Testis (tissue), 2 donors: ENCODE measurements at regions not wholly inside any gene's neighbourhood (a gene's known extent, or its start where the extent isn't known, plus 50 kb on each side); places are given as distances from the start of the nearest gene placed in this dataset.

ENCODE experiments used
- DNase-seq: peaks from one replicate; pipeline ENCODE4 v3.0.0-alpha.2; 2019
- H3K27ac ChIP-seq, 2 donors: fragments of 200-600 bp; sonication (generic); one replicate each; pipeline ENCODE4 v1.5.1; 2019
- H3K27me3 ChIP-seq: fragments of 200-600 bp; sonication (generic); one replicate; pipeline ENCODE4 v1.5.1; 2019
- H3K36me3 ChIP-seq: fragments of 200-600 bp; sonication (generic); one replicate; pipeline ENCODE4 v1.5.1; 2017; ENCODE audit warnings: low read depth; ENCODE audit errors: missing control alignments
- H3K4me1 ChIP-seq: fragments of 200-600 bp; sonication (generic); one replicate; pipeline ENCODE4 v1.5.1; 2019
- H3K4me3 ChIP-seq, 2 donors: fragments of 200-600 bp; sonication (generic); one replicate each; pipeline ENCODE4 v1.5.1; 2017 to 2019
- H3K9me3 ChIP-seq: fragments of 200-600 bp; sonication (generic); one replicate; pipeline ENCODE4 v1.5.1; 2017
- POLR2A ChIP-seq: fragments of 450-650 bp; IDR thresholded peaks from one replicate; pipeline ENCODE4 v1.6.1; 2017; ENCODE audit warnings: antibody characterized with exemption, mild to moderate bottlenecking, moderate library complexity
- WGBS, 2 donors: methylation state at CpG; one replicate each; pipeline ENCODE4 v1.1.5; 2018; 5-methylcytosine and 5-hydroxymethylcytosine counted together
- intact Hi-C: fragments of 100-400 bp; cut with DNase I; formaldehyde crosslinking; loops from one replicate; pipeline ENCODE4 v1.15.1; 2023; ENCODE audit warnings: low total_unique reads
- TF ChIP-seq, protein P1 (sequence below), 3 experiments: fragments of 450-650 bp in 2 of 3; fragments of 200-600 bp in 1 of 3; sonication (generic) in 1 of 3; IDR thresholded peaks; one replicate each; pipeline ENCODE4 v1.5.1; 2016 to 2019; ENCODE audit warnings: antibody characterized with exemption in 3 of 3, mild to moderate bottlenecking in 2 of 3, moderate library complexity in 1 of 3

- Histone ChIP-seq H3K4me3 (no peak overlapping the region), H3K9me3 (no peaks in the 10 kb centered on the region), H3K36me3 (no peaks in the 10 kb centered on the region), H3K27me3 (no peaks in the 10 kb centered on the region), H3K4me1 (peaks cover 40% of the 10 kb centered on the region), H3K27ac (peak overlapping the region in 1 of 2 donors; percentile 54)
- DNase-seq: peak; percentile 54
- TF ChIP-seq POLR2A: no peak
- TF ChIP-seq, protein P1, sequence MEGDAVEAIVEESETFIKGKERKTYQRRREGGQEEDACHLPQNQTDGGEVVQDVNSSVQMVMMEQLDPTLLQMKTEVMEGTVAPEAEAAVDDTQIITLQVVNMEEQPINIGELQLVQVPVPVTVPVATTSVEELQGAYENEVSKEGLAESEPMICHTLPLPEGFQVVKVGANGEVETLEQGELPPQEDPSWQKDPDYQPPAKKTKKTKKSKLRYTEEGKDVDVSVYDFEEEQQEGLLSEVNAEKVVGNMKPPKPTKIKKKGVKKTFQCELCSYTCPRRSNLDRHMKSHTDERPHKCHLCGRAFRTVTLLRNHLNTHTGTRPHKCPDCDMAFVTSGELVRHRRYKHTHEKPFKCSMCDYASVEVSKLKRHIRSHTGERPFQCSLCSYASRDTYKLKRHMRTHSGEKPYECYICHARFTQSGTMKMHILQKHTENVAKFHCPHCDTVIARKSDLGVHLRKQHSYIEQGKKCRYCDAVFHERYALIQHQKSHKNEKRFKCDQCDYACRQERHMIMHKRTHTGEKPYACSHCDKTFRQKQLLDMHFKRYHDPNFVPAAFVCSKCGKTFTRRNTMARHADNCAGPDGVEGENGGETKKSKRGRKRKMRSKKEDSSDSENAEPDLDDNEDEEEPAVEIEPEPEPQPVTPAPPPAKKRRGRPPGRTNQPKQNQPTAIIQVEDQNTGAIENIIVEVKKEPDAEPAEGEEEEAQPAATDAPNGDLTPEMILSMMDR (IDR thresholded peaks at IDR 0.05): no peak
- WGBS, 2 donors: 65 to 73% methylated on average over 12 to 16 of the region's 16 CpGs
- intact Hi-C loops: no loop called here
These were observed 154.5 kb downstream of the ZFP36L2 start for GRCh38 chr2:43071599-43072550.

- Histone ChIP-seq H3K36me3 (no peaks in the 10 kb centered on the region), H3K27ac (peak overlapping the region in 1 of 2 donors; percentile 54), H3K4me3 (no peak overlapping the region), H3K4me1 (peaks cover 36% of the 10 kb centered on the region), H3K27me3 (no peaks in the 10 kb centered on the region), H3K9me3 (no peaks in the 10 kb centered on the region)
- TF ChIP-seq POLR2A: no peak
- TF ChIP-seq, protein P1 (IDR thresholded peaks at IDR 0.05): peak in 1 of 3 experiments; percentile 9
- intact Hi-C loops: no loop called here
- WGBS, 2 donors: 66 to 77% methylated on average over 15 of the region's 15 CpGs
- DNase-seq: no peak
These were observed 155.5 kb downstream of the ZFP36L2 start for GRCh38 chr2:43070676-43071502.

- H3K4me1 ChIP-seq: peaks cover 29% of the 10 kb centered on the region
- intact Hi-C loops: no loop called here
- no peaks in the 10 kb centered on the region for H3K36me3 ChIP-seq
- no peak for DNase-seq
- no peaks in the 10 kb centered on the region for H3K9me3 ChIP-seq
- 60 to 68% methylated on average over 2 to 3 of the region's 3 CpGs for WGBS, 2 donors
- no peak overlapping the region for H3K4me3 ChIP-seq
- TF ChIP-seq, protein P1 (IDR thresholded peaks at IDR 0.05): no peak
- TF ChIP-seq POLR2A: no peak
- H3K27ac ChIP-seq: no peak overlapping the region
- H3K27me3 ChIP-seq: no peaks in the 10 kb centered on the region
These were observed 156.4 kb downstream of the ZFP36L2 start for GRCh38 chr2:43070030-43070429.

DNA sequence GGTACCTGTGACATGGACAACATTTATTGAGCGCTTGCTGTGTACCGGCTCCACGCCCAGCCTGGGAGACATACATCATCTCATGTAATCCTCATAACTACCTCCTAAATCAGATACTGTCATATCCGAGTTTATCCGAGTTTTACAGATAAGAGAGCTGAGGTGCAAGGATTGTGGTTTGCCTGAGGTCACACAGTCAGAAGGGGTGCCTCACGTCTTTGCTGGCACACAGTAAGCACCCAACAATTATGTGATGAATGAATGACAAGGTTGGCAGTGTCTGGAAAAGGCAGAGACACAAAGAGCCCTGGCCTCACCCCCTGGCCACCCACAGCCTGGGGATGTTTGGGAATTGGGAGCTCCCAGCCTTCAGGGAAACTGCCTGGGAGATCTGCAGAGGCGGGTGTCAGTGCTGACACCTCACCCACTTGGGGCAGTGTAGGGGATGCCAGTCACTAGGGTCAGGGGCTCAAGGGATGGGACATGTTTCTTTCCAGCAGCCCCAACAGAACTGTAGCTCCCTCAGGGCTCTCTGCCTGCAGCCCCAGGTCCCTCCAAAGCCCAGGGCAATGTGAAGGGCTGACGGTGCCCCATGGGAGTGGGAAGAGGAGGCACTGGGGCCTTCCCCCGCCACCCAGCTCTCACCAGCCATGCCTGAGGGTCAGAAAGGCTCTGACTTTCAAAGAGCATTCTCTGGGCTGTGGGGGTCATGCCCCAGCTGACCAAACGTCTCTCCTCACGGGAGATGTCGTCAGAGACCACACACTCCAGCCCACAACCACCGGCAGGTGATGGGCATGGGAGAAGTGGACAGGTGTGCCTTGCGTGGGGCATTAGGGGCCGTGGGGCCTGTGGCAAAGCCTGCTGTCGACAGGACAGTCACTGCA, 157.5 kb downstream of the ZFP36L2 start:
- TF ChIP-seq POLR2A: no peak
- TF ChIP-seq, protein P1 (IDR thresholded peaks at IDR 0.05): no peak
- H3K36me3 ChIP-seq: no peaks in the 10 kb centered on the region
- no peak for DNase-seq
- H3K4me1 ChIP-seq: peaks cover 18% of the 10 kb centered on the region
- intact Hi-C loops: no loop called here
- peak overlapping the region in 1 of 2 donors; percentile 7 for H3K4me3 ChIP-seq
- WGBS, 2 donors: 86 to 87% methylated on average over 16 of the region's 16 CpGs
- no peaks in the 10 kb centered on the region for H3K9me3 ChIP-seq
- H3K27ac ChIP-seq: no peak overlapping the region
- no peaks in the 10 kb centered on the region for H3K27me3 ChIP-seq
